ENCODE measurements at regions not wholly inside any gene's neighbourhood (a gene's known extent, or its start where the extent isn't known, plus 50 kb on each side); places are given as distances from the start of the nearest gene placed in this dataset.

DNA sequence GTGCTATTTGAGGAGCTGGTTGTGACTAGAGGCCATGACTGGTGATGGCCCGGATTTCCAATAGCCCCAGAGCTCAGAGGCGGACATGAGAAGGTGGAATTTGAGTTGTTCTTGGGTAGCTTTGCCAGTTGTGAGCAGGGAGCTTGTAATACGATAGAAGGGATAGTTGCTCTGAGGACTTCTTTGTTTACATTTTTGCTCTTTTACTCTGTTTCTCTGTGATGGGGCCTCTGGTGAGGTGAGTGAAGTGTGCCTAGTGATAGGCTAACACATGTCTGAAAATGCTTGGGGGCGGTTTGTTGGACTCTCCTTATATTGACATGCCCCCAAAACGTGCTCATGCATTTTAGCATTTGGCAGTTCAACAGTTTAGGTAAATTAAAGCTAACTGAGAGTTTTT is 365.1 kb downstream of the DDX10 start:
- peaks cover under 1% of the 10 kb centered on the region for H3K9me3 Mint-ChIP-seq
- no peak overlapping the region for H3K27ac Mint-ChIP-seq
- H3K4me3 Mint-ChIP-seq = no peak overlapping the region
- no peak for DNase-seq
- H3K36me3 Mint-ChIP-seq (ENCODE audit: low read depth) = no peaks in the 10 kb centered on the region
- CTCF ChIA-PET = interaction anchor here (0.6 kb wide), 1 partner anchor 960 kb away, joined by 3 read pairs; no protein-coding TSS in a partner anchor
- no peaks in the 10 kb centered on the region for H3K4me1 Mint-ChIP-seq (ENCODE audit: low read depth)
- peaks cover 16% of the 10 kb centered on the region for H3K27me3 Mint-ChIP-seq (ENCODE audit: low read depth)
- intact Hi-C loops (cut with micrococcal nuclease) = no loop called here

DNA sequence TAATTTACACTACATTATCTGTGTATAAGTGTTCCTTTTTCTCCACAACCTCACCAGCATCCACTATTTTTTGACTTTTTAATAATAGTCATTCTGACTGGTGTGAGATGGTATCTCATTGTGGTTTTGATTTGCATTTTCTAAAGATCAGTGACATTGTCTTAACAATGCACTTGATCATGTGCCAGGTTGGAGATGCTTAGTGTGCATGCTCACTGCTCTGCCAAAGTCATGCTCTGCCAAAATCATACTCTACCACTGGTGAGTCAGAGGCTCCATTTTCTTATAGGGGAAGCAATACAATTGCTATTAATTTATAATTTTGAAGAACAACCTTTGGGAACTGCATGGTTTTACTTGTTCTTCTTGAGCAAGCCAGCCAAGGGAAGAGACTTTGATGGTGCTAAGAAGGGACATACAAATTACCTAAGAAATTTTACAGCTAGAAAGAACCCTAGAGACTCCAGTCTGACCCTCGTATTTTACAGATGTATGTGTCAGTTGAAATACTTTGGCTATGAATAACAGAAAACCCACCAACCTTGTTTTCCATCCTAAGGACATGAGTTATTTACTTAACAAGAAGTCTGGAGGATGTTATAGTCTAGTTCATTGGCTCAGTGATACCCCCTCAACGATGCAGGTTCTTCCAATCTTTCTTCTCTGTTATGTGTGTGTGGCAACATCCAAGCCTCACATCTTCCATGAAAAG is 368.9 kb downstream of the DDX10 start:
- Mint-ChIP-seq H3K36me3 (ENCODE audit: low read depth) (no peaks in the 10 kb centered on the region), H3K4me3 (no peak overlapping the region), H3K4me1 (ENCODE audit: low read depth) (no peaks in the 10 kb centered on the region), H3K27me3 (ENCODE audit: low read depth) (peaks cover 14% of the 10 kb centered on the region), H3K27ac (no peak overlapping the region), H3K9me3 (no peaks in the 10 kb centered on the region)
- intact Hi-C loops (cut with micrococcal nuclease) = no loop called here
- DNase-seq = no peak
- CTCF ChIA-PET = no interaction called here

DNA sequence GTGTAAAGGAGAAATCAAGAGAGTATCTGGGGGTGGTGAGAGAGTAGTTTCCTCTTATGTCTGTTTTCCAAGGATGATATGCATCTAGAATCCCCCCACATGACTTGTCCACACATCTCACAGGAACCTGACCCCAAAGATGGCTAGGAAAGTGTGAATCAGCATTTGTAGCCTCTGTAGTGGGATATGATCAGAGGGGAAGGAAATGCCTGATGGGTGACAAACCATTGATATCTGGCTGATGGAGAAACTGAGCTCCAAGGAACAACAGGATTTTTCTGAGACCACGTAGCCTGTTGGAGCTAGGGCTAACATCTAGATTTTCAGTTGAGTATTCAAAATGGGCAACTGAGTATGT is 369.4 kb downstream of the DDX10 start:
- Mint-ChIP-seq H3K36me3 (ENCODE audit: low read depth) (no peaks in the 10 kb centered on the region), H3K4me3 (no peak overlapping the region), H3K27me3 (ENCODE audit: low read depth) (peaks cover 11% of the 10 kb centered on the region), H3K4me1 (ENCODE audit: low read depth) (no peaks in the 10 kb centered on the region), H3K9me3 (no peaks in the 10 kb centered on the region), H3K27ac (no peak overlapping the region)
- no peak for DNase-seq
- CTCF ChIA-PET = no interaction called here
- intact Hi-C loops (cut with micrococcal nuclease) = no loop called here

DNA sequence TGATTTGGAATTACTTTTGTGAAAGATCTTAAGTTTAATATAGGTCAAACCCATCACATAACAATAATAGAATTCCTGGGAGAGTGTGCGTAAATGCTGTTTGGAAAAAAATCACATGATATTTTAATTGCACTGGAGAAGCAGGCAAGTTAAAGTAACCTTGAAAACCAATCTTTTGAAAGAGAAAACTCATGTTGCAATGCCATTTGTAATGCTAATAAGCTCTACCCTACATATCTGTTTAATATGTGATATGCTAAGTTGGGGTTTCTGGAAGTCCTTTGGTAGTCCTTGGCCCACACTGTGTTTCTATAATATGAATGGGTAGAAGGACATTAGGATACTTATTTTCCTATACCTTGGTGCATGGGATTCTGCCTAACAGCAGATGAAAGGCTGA is 370.4 kb downstream of the DDX10 start:
- intact Hi-C loops (cut with micrococcal nuclease) = no loop called here
- H3K27me3 Mint-ChIP-seq (ENCODE audit: low read depth) = peaks cover 6% of the 10 kb centered on the region

DNA sequence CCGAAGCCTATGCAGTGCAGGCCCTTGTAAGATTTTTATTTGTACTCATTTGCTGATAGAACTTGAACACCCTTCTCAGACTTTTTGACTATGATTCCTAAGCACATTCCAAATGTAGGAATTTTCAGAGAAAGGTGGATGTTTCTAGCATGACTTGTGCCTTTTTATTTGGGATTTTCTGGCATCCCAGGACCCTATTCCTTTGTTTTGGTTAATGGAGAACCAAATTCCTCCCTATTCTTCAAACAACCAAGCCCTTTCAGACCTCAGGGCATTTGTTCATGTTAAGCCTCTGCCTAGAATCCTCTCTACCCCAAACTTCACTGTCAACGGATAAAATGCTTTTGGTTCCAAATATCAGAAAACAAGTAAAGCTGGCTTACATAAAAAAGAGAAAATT is 371.1 kb downstream of the DDX10 start:
- intact Hi-C loops (cut with micrococcal nuclease) = no loop called here
- CTCF ChIA-PET = no interaction called here
- Mint-ChIP-seq H3K9me3 (no peaks in the 10 kb centered on the region), H3K27ac (no peak overlapping the region), H3K4me3 (no peak overlapping the region), H3K4me1 (ENCODE audit: low read depth) (no peaks in the 10 kb centered on the region), H3K36me3 (ENCODE audit: low read depth) (no peaks in the 10 kb centered on the region), H3K27me3 (ENCODE audit: low read depth) (peaks cover 4% of the 10 kb centered on the region)
- DNase-seq = no peak

More for the DNA sequence above, 370.4 kb downstream of the DDX10 start:
- Mint-ChIP-seq H3K4me3 (no peak overlapping the region), H3K36me3 (ENCODE audit: low read depth) (no peaks in the 10 kb centered on the region), H3K27ac (no peak overlapping the region), H3K9me3 (no peaks in the 10 kb centered on the region), H3K4me1 (ENCODE audit: low read depth) (no peaks in the 10 kb centered on the region)
- no peak for DNase-seq
- CTCF ChIA-PET = no interaction called here

DNA sequence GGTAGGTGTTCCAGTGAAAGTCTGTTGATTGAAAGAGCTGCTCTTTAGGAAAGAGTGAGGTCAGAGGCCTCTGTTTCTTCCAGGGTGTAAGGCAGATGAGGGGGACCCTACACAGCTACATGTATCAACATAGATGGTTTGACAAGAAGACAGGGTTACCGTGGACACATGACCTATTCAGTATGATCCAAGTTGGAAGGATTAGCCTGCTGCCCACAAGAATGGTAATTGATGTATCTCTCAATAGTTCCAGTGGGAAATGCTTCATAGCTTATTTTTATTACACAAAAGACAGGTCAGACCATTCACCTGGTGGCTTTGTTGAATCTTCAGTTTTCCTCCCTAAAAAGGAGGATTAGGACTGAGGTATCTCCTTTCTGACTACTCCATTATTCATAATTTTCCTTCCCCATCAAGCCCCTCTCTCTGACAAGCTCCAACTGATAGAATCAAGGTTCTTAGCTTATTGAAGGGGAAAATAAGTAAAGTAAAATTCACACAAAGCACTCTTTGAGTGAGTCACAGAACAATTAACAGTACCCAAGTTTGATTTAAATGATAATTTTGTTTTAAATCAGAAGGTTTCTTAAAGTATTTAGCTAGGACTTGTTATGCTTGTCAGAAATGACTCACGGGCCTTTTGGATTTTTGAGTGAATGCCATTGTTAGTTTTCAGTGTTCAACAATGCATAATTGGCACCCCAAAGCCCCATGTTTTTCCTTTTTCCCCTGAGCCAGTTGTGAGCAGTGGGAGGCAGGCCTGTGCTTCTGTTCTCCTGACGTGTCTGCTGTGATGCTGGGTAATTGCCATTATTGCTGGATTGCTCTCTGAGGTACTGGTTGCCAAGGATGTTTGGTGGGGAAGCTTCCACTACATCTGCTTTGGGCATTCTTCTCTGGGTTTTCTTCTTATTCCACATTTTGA is 373.2 kb downstream of the DDX10 start:
- H3K36me3 Mint-ChIP-seq (ENCODE audit: low read depth) = no peaks in the 10 kb centered on the region
- CTCF ChIA-PET = no interaction called here
- H3K4me1 Mint-ChIP-seq (ENCODE audit: low read depth) = no peaks in the 10 kb centered on the region

DNA sequence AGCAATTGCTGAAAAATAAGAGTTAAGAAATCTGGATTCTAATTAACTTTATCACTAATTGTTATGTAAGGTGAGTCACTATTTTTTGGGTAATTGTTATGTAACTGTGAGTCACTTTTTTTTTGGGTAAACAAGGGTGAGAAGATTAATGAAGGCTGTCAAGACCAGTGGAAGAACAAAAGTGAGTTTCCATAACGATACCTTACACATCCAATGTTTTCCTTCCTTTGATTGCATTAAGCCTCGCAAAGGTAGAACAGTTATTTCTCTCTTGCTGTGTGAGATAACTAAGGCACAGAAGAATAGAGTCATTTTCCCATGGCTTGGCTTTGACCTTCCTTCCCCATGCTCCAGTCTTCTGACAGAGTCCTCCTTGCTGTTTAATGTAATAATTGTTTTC is 374.7 kb downstream of the DDX10 start:
- CTCF ChIA-PET = no interaction called here
- no peak overlapping the region for H3K4me3 Mint-ChIP-seq
- intact Hi-C loops (cut with micrococcal nuclease) = no loop called here
- no peaks in the 10 kb centered on the region for H3K9me3 Mint-ChIP-seq
- no peak overlapping the region for H3K27ac Mint-ChIP-seq
- no peaks in the 10 kb centered on the region for H3K36me3 Mint-ChIP-seq (ENCODE audit: low read depth)
- no peaks in the 10 kb centered on the region for H3K4me1 Mint-ChIP-seq (ENCODE audit: low read depth)
- DNase-seq = no peak
- no peaks in the 10 kb centered on the region for H3K27me3 Mint-ChIP-seq (ENCODE audit: low read depth)

More for the DNA sequence above, 373.2 kb downstream of the DDX10 start:
- DNase-seq = no peak
- Mint-ChIP-seq H3K27me3 (ENCODE audit: low read depth) (no peaks in the 10 kb centered on the region), H3K9me3 (no peaks in the 10 kb centered on the region), H3K27ac (no peak overlapping the region), H3K4me3 (no peak overlapping the region)
- intact Hi-C loops (cut with micrococcal nuclease) = no loop called here

DNA sequence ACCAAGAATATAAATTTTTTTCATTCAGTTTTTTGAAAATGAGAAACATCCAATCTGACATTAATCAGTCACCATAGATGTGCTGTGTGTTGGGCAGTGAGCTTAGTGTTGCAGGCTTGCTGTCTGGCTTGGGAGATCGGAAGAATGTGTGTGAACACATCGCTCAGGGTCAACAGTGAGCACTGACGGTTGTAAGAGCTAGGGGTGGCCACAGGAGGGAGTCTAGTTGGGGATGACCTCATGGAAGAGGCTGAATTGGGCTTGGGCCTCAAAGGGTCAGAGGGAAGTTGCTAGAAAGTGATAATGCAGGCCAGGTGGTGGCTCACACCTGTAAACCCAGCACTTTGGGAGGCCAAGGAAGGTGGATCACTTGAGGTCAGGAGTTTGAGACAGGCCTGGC is 375.4 kb downstream of the DDX10 start:
- no peak overlapping the region for H3K4me3 Mint-ChIP-seq
- intact Hi-C loops (cut with micrococcal nuclease) = no loop called here
- no peaks in the 10 kb centered on the region for H3K4me1 Mint-ChIP-seq (ENCODE audit: low read depth)
- no peak for DNase-seq
- no peaks in the 10 kb centered on the region for H3K27me3 Mint-ChIP-seq (ENCODE audit: low read depth)
- no peaks in the 10 kb centered on the region for H3K9me3 Mint-ChIP-seq
- H3K27ac Mint-ChIP-seq = no peak overlapping the region
- H3K36me3 Mint-ChIP-seq (ENCODE audit: low read depth) = no peaks in the 10 kb centered on the region
- CTCF ChIA-PET = no interaction called here

DNA sequence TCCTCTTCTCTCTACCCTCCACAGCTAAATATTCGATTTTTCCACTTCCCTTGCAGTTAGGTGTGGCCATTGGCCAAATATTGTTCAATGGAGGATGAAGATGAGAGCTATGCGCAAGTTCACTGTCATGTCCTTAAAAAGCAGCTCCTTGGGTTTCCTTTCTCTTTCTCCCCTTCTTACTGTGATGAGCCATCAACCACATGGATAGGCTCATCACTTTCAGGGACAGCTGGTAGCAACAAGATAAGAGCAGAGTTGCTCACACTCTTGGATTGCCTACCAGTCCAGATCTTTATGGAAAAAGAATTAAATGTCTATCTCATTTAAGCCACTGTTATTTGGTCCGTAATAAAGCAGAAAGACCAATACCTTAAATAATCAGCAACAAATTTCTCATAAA is 377.0 kb downstream of the DDX10 start:
- no peaks in the 10 kb centered on the region for H3K4me1 Mint-ChIP-seq (ENCODE audit: low read depth)
- H3K27me3 Mint-ChIP-seq (ENCODE audit: low read depth) = no peaks in the 10 kb centered on the region
- H3K27ac Mint-ChIP-seq = no peak overlapping the region
- intact Hi-C loops (cut with micrococcal nuclease) = no loop called here
- DNase-seq = no peak
- H3K36me3 Mint-ChIP-seq (ENCODE audit: low read depth) = no peaks in the 10 kb centered on the region
- CTCF ChIA-PET = no interaction called here
- H3K9me3 Mint-ChIP-seq = no peaks in the 10 kb centered on the region
- H3K4me3 Mint-ChIP-seq = no peak overlapping the region

DNA sequence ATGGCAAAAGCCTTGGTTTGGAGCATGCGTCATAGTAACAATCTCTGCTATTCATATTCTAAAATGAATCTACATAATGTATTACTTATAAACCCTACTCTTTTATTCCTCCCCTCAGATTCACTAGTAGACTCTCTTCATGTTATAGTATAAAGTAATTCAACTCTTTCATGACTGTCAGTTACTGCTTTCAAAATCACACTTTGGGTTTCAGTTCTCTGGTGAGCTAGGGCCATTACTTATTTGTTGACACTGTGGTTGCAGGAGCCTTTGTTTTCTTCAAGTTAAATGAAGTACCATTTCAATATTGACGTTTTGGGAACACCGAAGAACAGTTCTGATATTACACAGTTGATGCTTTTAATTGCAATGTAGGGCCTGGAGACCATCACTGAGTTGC is 378.4 kb downstream of the DDX10 start:
- CTCF ChIA-PET = no interaction called here
- no peak for DNase-seq
- Mint-ChIP-seq H3K4me3 (no peak overlapping the region), H3K9me3 (no peaks in the 10 kb centered on the region), H3K36me3 (ENCODE audit: low read depth) (no peaks in the 10 kb centered on the region), H3K27ac (no peak overlapping the region), H3K27me3 (ENCODE audit: low read depth) (no peaks in the 10 kb centered on the region), H3K4me1 (ENCODE audit: low read depth) (no peaks in the 10 kb centered on the region)
- intact Hi-C loops (cut with micrococcal nuclease) = no loop called here

DNA sequence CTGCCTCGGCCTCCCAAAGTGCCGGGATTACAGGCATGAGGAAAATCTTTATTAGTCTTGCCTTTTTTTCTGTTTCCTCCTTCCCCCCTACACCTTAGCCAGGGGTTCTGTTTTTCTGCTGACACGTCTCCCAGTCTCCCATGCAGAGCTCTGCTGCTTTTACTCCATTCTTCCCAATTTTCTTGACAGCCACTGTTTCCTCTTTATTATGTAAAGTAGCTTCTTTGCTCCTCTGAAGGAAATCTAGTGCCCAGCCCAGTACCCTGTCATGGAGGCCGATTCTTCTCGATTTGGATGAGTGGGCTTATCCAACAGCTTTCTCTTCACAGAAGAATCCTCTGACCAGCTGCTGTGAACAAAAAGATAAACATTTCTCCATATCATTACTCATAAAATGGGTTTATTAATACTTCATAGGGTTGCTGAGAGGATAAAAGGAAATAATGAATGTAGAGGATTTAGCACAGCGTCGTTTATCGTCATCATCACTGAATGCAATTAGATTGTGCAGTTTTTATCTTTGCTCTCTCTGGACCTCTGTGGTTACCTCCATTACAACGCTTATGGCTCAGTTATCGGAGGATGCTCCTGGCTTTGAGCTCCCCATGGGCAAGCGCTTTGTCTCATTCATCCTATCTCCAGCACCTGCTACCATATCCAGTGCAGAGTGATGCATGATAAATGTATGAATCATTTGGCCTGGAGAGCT is 375.6 kb upstream of the C11orf87 start:
- Mint-ChIP-seq H3K4me3 (no peak overlapping the region), H3K4me1 (ENCODE audit: low read depth) (no peaks in the 10 kb centered on the region), H3K27ac (no peak overlapping the region), H3K9me3 (no peaks in the 10 kb centered on the region), H3K27me3 (ENCODE audit: low read depth) (peaks cover 3% of the 10 kb centered on the region), H3K36me3 (ENCODE audit: low read depth) (no peaks in the 10 kb centered on the region)
- DNase-seq = no peak
- intact Hi-C loops (cut with micrococcal nuclease) = no loop called here
- CTCF ChIA-PET = no interaction called here

DNA sequence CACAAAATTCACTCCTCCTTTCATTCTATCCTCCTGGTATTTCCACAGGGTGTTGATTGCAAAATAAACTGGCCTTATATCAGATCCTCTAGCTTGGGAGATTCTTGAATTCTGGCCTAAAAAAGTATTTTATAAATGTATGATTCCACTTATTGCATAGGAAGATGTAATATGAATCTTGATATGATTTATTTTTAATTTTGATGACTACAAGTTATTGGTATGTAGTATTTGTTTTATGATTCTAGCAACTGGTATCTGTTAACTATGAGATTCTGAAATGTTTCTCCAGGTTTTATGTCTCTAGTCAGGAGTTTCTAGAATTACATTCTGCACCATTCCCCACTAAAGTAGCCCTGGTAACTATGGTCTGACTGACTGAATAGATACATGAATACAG is 373.9 kb upstream of the C11orf87 start:
- no peak overlapping the region for H3K27ac Mint-ChIP-seq
- H3K9me3 Mint-ChIP-seq = no peaks in the 10 kb centered on the region
- no peak overlapping the region for H3K4me3 Mint-ChIP-seq
- no peaks in the 10 kb centered on the region for H3K4me1 Mint-ChIP-seq (ENCODE audit: low read depth)
- H3K27me3 Mint-ChIP-seq (ENCODE audit: low read depth) = peaks cover 3% of the 10 kb centered on the region
- intact Hi-C loops (cut with micrococcal nuclease) = no loop called here
- H3K36me3 Mint-ChIP-seq (ENCODE audit: low read depth) = no peaks in the 10 kb centered on the region
- CTCF ChIA-PET = no interaction called here
- DNase-seq = no peak

DNA sequence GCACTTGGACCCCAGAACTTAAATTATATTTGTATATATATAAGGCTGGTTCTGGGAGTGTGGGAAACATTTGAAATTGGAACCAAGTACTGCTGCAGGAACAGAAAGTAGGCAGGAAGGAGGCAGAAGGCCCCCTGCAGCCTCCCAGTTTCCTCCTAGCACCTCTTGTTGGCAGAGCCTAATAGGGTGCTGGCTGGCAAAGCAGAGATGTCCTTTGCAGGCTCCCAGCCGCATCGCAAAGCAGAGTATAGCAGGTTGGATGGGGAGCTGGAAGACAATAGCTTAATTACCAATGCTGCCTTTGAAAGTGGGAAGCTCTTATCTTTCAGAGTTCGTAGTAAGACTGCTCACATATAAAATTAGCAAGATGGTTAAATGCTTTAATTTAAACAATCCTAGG is 370.8 kb upstream of the C11orf87 start:
- H3K4me3 Mint-ChIP-seq = no peak overlapping the region
- intact Hi-C loops (cut with micrococcal nuclease) = no loop called here
- peaks cover 3% of the 10 kb centered on the region for H3K27me3 Mint-ChIP-seq (ENCODE audit: low read depth)
- no peaks in the 10 kb centered on the region for H3K36me3 Mint-ChIP-seq (ENCODE audit: low read depth)
- H3K4me1 Mint-ChIP-seq (ENCODE audit: low read depth) = no peaks in the 10 kb centered on the region
- CTCF ChIA-PET = no interaction called here
- H3K27ac Mint-ChIP-seq = no peak overlapping the region
- no peaks in the 10 kb centered on the region for H3K9me3 Mint-ChIP-seq
- DNase-seq = no peak
